Gastroesophageal sphincter (tissue), 4 donors: ENCODE measurements at regions not wholly inside any gene's neighbourhood (a gene's known extent, or its start where the extent isn't known, plus 50 kb on each side); places are given as distances from the start of the nearest gene placed in this dataset.

Experiments used
- ATAC-seq: fragments of 150-250 bp; one replicate; pipeline ENCODE4 v1.9.1; 2016; ENCODE audit warnings: mild to moderate bottlenecking, moderate library complexity
- H3K27ac ChIP-seq, 4 donors: fragments of 200-600 bp; sonication (generic) in 3 of 4; 1 replicate in 3 of 4; 2 replicates in 1 of 4; pipeline ENCODE4 v1.5.1; 2016 to 2019
- H3K27me3 ChIP-seq: fragments of 200-600 bp; sonication (generic); one replicate; pipeline ENCODE4 v1.5.1; 2019
- H3K36me3 ChIP-seq, 2 donors: fragments of 200-600 bp; sonication (generic); one replicate each; pipeline ENCODE4 v1.5.1; 2019; ENCODE audit warnings: control low read depth in 1 of 2
- H3K4me1 ChIP-seq, 3 donors: fragments of 200-600 bp; sonication (generic); 1 replicate in 2 of 3; 2 replicates in 1 of 3; pipeline ENCODE4 v1.5.1; 2016 to 2019; ENCODE audit warnings: control low read depth in 2 of 3
- H3K4me3 ChIP-seq, 2 donors: fragments of 200-600 bp; sonication (generic); one replicate each; pipeline ENCODE4 v1.5.1; 2019; ENCODE audit warnings: mild to moderate bottlenecking in 1 of 2, moderate library complexity in 1 of 2
- H3K9me3 ChIP-seq, 3 donors: fragments of 200-600 bp; sonication (generic); one replicate each; pipeline ENCODE4 v1.5.1; 2017 to 2019; ENCODE audit warnings: control low read depth in 2 of 3
- EP300 ChIP-seq: sonication (generic); formaldehyde crosslinking; IDR thresholded peaks from one replicate; pipeline ENCODE4 v1.6.1; 2017; ENCODE audit warnings: antibody characterized with exemption, mild to moderate bottlenecking
- POLR2A ChIP-seq, 2 donors: fragments of 450-650 bp; IDR thresholded peaks; one replicate each; pipeline ENCODE4 v1.6.1; 2017; ENCODE audit warnings: antibody characterized with exemption in 2 of 2, mild to moderate bottlenecking in 2 of 2, moderate library complexity in 1 of 2
- POLR2AphosphoS5 ChIP-seq: sonication (generic); formaldehyde crosslinking; IDR thresholded peaks from one replicate; pipeline ENCODE4 v1.6.1; 2017; ENCODE audit warnings: antibody characterized with exemption
- WGBS, 2 donors: methylation state at CpG; one replicate each; pipeline ENCODE4 v1.1.5; 2018; ENCODE audit warnings: low coverage in 1 of 2; 5-methylcytosine and 5-hydroxymethylcytosine counted together
- TF ChIP-seq, protein P1 (sequence below), 4 experiments: fragments of 200-600 bp in 2 of 4; fragments of 450-650 bp in 2 of 4; sonication (generic) in 1 of 4; IDR thresholded peaks; one replicate each; pipeline ENCODE4 v1.5.1; 2017 to 2019; ENCODE audit warnings: antibody characterized with exemption in 4 of 4, mild to moderate bottlenecking in 2 of 4, moderate library complexity in 2 of 4

DNA sequence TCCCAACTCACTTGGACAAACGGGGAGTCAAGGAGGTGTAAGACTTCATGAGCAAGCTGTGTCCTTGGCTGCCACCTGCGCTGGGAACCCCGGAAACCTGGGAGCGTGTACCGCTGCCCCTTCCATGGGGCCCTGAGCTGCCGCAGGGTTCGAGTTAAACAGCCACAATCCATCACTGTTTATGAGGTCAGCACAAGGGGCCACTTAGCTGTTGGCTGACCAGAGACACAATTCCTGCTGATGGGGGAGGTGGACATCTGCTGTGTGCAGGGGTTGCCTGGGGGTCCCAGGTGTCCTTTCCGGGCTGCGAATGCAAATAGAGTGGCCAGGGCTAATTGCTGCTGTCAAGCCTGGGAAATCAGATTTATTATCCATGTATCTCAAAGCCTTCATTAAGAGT, 549.3 kb downstream of the BRD1 start:
- 13% methylated on average over 3 of the region's 9 CpGs; no CpG with 5 or more reads in 1 of the 2 donors for WGBS, 2 donors
- no peak for TF ChIP-seq POLR2A (IDR thresholded peaks at IDR 0.05)
- TF ChIP-seq, protein P1, sequence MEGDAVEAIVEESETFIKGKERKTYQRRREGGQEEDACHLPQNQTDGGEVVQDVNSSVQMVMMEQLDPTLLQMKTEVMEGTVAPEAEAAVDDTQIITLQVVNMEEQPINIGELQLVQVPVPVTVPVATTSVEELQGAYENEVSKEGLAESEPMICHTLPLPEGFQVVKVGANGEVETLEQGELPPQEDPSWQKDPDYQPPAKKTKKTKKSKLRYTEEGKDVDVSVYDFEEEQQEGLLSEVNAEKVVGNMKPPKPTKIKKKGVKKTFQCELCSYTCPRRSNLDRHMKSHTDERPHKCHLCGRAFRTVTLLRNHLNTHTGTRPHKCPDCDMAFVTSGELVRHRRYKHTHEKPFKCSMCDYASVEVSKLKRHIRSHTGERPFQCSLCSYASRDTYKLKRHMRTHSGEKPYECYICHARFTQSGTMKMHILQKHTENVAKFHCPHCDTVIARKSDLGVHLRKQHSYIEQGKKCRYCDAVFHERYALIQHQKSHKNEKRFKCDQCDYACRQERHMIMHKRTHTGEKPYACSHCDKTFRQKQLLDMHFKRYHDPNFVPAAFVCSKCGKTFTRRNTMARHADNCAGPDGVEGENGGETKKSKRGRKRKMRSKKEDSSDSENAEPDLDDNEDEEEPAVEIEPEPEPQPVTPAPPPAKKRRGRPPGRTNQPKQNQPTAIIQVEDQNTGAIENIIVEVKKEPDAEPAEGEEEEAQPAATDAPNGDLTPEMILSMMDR (IDR thresholded peaks at IDR 0.05): no peak
- no peak for TF ChIP-seq POLR2AphosphoS5
- TF ChIP-seq EP300: no peak
- no peak overlapping the region for H3K27ac ChIP-seq
- peaks cover 70% of the 10 kb centered on the region for H3K27me3 ChIP-seq
- no peaks in the 10 kb centered on the region for H3K36me3 ChIP-seq
- H3K4me1 ChIP-seq: no peaks in the 10 kb centered on the region
- no peak overlapping the region for H3K4me3 ChIP-seq
- H3K9me3 ChIP-seq: peaks cover 0 to 20% (median 0%) of the 10 kb centered on the region in 3 donors
- no peak for ATAC-seq

DNA sequence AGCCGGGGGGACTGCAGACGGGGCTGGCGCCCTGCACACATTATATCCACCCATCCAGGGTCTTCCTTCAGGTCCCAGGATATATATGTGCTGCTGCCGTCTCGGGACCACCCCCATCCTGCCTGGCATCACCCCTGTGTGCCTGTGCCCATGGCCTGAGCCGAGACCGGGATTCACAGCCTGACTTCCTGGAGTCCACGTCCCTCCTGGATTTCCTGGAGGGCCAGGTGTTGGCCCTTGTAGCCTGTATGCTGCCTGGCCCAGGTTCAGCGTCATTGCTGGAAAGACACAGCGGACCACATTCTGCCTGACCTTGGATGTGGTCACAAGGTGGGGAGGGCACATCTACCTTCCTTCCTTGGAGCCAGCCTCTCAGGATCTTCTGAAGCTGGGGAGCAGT, 551.1 kb downstream of the BRD1 start:
- no peak overlapping the region for H3K27ac ChIP-seq
- peaks cover 64% of the 10 kb centered on the region for H3K27me3 ChIP-seq
- H3K4me1 ChIP-seq: no peaks in the 10 kb centered on the region
- no peaks in the 10 kb centered on the region for H3K36me3 ChIP-seq
- H3K4me3 ChIP-seq: no peak overlapping the region
- no peak for TF ChIP-seq EP300
- TF ChIP-seq, protein P1 (IDR thresholded peaks at IDR 0.05): no peak
- TF ChIP-seq POLR2AphosphoS5: no peak
- no peak for TF ChIP-seq POLR2A (IDR thresholded peaks at IDR 0.05)
- peaks cover 0 to 20% (median 0%) of the 10 kb centered on the region in 3 donors for H3K9me3 ChIP-seq
- ATAC-seq: no peak
- WGBS, 2 donors: 80% methylated on average over 4 of the region's 10 CpGs; no CpG with 5 or more reads in 1 of the 2 donors

DNA sequence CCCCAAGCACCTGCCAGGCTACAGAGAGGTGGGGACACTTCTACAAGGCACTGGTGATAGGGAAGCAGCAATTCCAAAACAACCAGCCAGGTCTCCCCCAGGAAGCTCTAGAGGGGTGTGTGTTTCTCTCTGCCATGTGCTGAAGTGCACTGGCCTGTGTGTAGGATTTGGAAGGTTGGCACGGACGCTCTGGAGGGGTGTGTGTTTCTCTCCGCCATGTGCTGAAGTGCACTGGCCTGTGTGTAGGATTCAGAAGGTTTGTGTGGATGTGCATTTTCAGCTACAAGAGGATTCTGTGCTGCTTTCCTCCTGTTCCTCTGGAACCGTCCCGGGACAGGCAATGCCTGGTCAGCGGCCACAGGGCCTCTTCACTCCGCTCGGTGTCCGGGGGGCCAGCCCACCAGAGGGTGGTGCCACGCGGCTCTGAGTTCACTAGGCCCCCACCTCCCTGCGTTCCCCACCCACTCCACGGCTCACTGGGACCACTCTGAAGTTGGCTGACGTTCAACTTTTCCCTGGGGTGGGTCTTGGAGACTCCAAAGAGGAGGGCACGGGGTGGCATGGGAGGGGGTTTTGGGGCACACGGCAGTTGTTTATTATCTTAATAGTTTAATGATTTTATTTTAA, 552.8 kb downstream of the BRD1 start:
- Histone ChIP-seq H3K4me1 (no peaks in the 10 kb centered on the region), H3K27me3 (peaks cover 70% of the 10 kb centered on the region), H3K4me3 (no peak overlapping the region), H3K27ac (no peak overlapping the region), H3K36me3 (no peaks in the 10 kb centered on the region), H3K9me3 (peaks cover 0 to 5% (median 0%) of the 10 kb centered on the region in 3 donors)
- ATAC-seq: no peak
- 55% methylated on average over 7 of the region's 16 CpGs; no CpG with 5 or more reads in 1 of the 2 donors for WGBS, 2 donors
- TF ChIP-seq, protein P1 (IDR thresholded peaks at IDR 0.05): no peak
- no peak for TF ChIP-seq EP300
- no peak for TF ChIP-seq POLR2AphosphoS5
- no peak for TF ChIP-seq POLR2A (IDR thresholded peaks at IDR 0.05)

DNA sequence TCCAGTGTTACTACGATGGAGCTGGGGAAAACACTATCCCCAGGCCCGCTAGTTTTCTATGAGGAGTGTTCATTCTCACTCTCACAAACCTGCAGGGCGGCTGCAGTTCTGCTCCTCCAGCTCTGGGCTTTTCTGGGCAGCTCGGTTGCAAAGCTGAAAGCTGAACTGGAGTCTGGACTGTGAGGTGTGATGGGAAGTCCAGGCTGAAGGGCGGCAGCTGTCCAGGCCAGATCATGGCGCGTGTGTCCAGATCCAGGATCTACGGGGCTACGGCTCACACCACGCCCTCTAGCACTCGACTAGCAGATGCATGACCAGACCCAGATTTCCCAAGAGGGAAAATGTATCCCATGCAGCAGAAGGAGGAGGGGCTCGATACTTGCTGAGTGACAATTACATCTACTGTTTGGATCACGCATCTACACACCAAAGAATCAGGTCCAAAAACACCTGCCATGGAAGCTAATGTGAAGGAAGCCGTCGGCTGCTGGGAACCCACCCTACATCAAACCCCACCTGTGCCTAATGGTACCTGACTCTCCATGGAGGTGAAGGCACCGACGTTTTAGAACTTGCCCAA, 555.0 kb downstream of the BRD1 start:
- Histone ChIP-seq H3K27ac (no peak overlapping the region), H3K36me3 (no peaks in the 10 kb centered on the region), H3K27me3 (peaks cover 69% of the 10 kb centered on the region), H3K4me1 (no peaks in the 10 kb centered on the region), H3K4me3 (no peak overlapping the region), H3K9me3 (no peaks in the 10 kb centered on the region)
- TF ChIP-seq POLR2A (IDR thresholded peaks at IDR 0.05) (no peak), EP300 (no peak)
- TF ChIP-seq, protein P1 (IDR thresholded peaks at IDR 0.05): no peak
- 40 to 74% methylated on average over 1 to 8 of the region's 17 CpGs for WGBS, 2 donors
- ATAC-seq: no peak

DNA sequence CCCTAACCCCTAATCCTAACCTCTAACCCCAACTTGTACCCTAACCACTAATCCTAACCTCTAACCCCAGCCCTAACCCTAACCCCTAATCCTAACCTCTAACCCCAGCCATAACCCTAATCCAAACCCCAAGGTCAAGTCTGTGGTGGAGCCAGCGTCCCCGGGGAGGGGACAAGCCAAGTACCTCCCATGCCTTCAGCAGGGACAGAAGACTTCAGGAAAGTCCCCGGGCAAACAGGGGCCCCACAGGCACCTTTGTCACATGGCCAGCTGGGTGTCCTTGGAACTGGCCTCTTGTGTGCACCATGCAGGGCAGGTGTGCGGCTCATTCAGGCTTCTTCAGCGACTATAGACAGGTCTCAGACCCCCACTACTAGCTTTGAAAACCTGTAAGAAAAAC, 555.8 kb downstream of the BRD1 start:
- Histone ChIP-seq H3K4me1 (no peaks in the 10 kb centered on the region), H3K27me3 (peaks cover 68% of the 10 kb centered on the region), H3K36me3 (no peaks in the 10 kb centered on the region), H3K27ac (no peak overlapping the region), H3K9me3 (no peaks in the 10 kb centered on the region), H3K4me3 (no peak overlapping the region)
- TF ChIP-seq, protein P1 (IDR thresholded peaks at IDR 0.05): no peak
- TF ChIP-seq POLR2AphosphoS5 (no peak), EP300 (no peak), POLR2A (IDR thresholded peaks at IDR 0.05) (no peak)
- no peak for ATAC-seq
- 50% methylated on average over 3 of the region's 5 CpGs; no CpG with 5 or more reads in 1 of the 2 donors for WGBS, 2 donors
